NOMO-1 (cell line): ENCODE measurements at regions not wholly inside any gene's neighbourhood (a gene's known extent, or its start where the extent isn't known, plus 50 kb on each side); places are given as distances from the start of the nearest gene placed in this dataset.
A peak's percentile ranks its signal among the peaks of the same experiment; 100 is the strongest.

Experiments used
- DNase-seq, 2 experiments: peaks; one replicate each; lab custom pipeline; 2025; ENCODE audit not compliant: unreplicated experiment in 2 of 2; lab: John Stamatoyannopoulos, UW

GRCh38 chr5:105034401-105034763 lies 1471.8 kb upstream of the NUDT12 start:
- no peak for DNase-seq

GRCh38 chr5:105033637-105034400 lies 1471.2 kb upstream of the NUDT12 start:
- no peak for DNase-seq

GRCh38 chr5:105032917-105033316 lies 1470.3 kb upstream of the NUDT12 start:
- no peak for DNase-seq

- peak in 1 of 2 experiments; percentile 17 for DNase-seq
Measured at GRCh38 chr5:105030153-105030552, 1467.6 kb upstream of the NUDT12 start.

- no peak for DNase-seq
Measured at GRCh38 chr5:105015098-105015497, 1452.5 kb upstream of the NUDT12 start.

- no peak for DNase-seq
Measured at GRCh38 chr5:104998572-104998971, 1436.0 kb upstream of the NUDT12 start.

- no peak for DNase-seq
Measured at GRCh38 chr5:104998169-104998568, 1435.6 kb upstream of the NUDT12 start.

- no peak for DNase-seq
Measured at GRCh38 chr5:104987074-104987473, 1424.5 kb upstream of the NUDT12 start.

GRCh38 chr5:104977529-104977928 lies 1414.9 kb upstream of the NUDT12 start:
- DNase-seq: no peak

GRCh38 chr5:104967806-104968410 lies 1405.3 kb upstream of the NUDT12 start:
- no peak for DNase-seq

- DNase-seq: no peak
Measured at GRCh38 chr5:104965006-104965405, 1402.4 kb upstream of the NUDT12 start.

GRCh38 chr5:104955479-104955878 lies 1392.9 kb upstream of the NUDT12 start:
- DNase-seq: no peak

- DNase-seq: no peak
Measured at GRCh38 chr5:104952876-104953275, 1390.3 kb upstream of the NUDT12 start.

GRCh38 chr5:104951829-104952228 lies 1389.2 kb upstream of the NUDT12 start:
- no peak for DNase-seq

GRCh38 chr5:104947076-104947475 lies 1384.5 kb upstream of the NUDT12 start:
- DNase-seq: no peak

GRCh38 chr5:104942735-104943134 lies 1380.1 kb upstream of the NUDT12 start:
- DNase-seq: no peak

- no peak for DNase-seq
Measured at GRCh38 chr5:104941030-104941645, 1378.5 kb upstream of the NUDT12 start.

- DNase-seq: no peak
Measured at GRCh38 chr5:104937598-104937997, 1375.0 kb upstream of the NUDT12 start.

- no peak for DNase-seq
Measured at GRCh38 chr5:104932431-104932830, 1369.8 kb upstream of the NUDT12 start.

GRCh38 chr5:104928906-104929520 lies 1366.4 kb upstream of the NUDT12 start:
- DNase-seq: no peak

GRCh38 chr5:104915226-104915625 lies 1352.6 kb upstream of the NUDT12 start:
- DNase-seq: no peak
